CD4-positive, alpha-beta T cell treated with Interleukin-12 subunit alpha and Interleukin-12 subunit beta, for 1 hour (primary cell): ENCODE measurements at regions not wholly inside any gene's neighbourhood (a gene's known extent, or its start where the extent isn't known, plus 50 kb on each side); places are given as distances from the start of the nearest gene placed in this dataset.
"Not testable (repeated sequence)": the region's sequence is repeated elsewhere in the genome, so short reads cannot be mapped to it uniquely, and the experiment has no call there.

Experiments used
- DNase-seq: peaks from one replicate; pipeline ENCODE4 v3.0.0-alpha.2; 2020

- DNase-seq, result no peak
These were observed 87.8 kb upstream of the PPP1R26 start for GRCh38 chr9:135391759-135392158.

GRCh38 chr9:135392511-135392910 is 87.1 kb upstream of the PPP1R26 start:
- no peak for DNase-seq

DNA sequence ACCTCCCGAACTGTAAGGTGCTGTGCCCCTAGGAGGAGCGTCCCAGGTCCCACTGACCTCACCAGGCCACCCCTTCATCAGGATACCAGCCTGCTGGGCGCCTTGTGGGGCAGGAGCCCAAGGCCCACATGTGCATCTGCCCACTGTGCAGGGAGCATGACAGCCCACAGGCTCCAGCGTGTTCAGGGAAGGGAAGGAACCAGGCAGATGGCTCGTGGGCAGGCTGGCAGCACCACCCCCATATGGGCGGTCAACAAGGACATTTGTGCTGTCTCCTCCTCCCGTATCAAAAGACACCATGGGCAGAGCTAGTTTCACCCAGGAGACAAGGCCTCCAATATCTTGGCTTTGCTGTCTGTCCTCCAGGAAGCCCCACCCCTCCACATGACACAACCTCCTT is 85.5 kb upstream of the PPP1R26 start:
- no peak for DNase-seq

DNA sequence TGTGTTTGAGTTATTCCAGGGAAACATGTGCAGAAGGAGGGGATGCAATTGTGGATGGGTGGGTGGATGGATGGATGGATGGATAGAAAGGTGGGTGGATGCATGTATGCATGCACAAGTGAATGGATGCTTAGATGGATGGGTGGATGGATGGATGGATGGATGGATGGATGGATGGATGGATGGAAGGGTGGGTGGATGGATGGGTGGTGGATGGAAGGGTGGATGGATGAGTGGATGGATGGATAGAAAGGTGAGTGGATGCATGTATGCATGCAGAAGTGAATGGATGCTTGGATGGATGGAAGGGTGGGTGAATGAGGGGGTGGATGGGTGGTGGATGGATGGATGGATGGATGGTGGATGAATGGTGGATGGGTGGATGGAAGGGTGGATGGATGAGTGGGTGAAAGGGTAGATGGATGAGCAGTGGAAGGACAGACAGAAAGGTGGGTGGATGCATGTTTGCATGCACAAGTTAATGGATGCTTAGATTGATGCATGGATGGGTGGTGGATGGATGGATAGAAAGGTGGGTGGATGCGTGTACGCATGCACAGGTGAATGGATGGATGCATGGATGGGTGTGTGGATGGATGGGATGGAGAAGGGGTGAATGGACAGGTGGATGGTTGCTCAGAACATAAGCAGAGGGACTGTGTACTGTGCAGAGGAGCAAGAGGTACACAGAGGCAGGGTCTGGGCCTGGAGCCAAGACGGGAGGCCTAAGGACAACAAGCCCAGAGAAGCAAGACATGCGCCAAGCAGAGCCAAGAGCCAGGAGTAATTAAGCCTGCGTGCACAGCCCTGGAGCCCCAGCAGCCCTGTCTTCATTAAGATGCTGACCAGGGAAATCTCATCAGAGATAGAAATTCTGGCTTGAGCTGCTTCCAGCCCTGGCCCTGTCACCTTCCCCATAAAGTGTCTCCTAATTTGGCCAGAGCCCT is 84.6 kb upstream of the PPP1R26 start:
- no peak for DNase-seq

- DNase-seq, result no peak
These were observed 82.4 kb upstream of the PPP1R26 start for GRCh38 chr9:135397142-135397541.

GRCh38 chr9:135399000-135399649 is 80.5 kb upstream of the PPP1R26 start:
- DNase-seq, result no peak

- DNase-seq, result no peak
These were observed 79.1 kb upstream of the PPP1R26 start for GRCh38 chr9:135400496-135400895.

DNA sequence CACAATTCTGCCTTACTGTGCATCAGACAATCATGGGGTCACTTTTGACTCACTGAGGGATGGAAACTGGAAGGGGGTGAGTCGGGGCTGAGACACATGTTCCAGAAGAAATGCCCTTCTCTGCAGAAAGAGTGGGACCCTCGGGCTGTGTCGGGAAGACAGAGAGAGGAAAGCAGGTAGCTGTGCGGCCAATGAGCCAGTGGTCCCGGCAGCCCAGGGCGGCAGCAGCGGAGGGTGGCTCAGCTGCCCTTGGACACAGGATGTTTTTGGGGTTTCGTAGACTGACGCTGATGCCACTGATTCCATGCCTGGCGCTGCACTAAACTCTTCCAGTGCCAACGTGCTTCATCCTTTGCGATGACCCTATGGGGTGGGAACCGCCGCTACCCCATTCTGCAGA is 78.4 kb upstream of the PPP1R26 start:
- DNase-seq, result no peak

DNA sequence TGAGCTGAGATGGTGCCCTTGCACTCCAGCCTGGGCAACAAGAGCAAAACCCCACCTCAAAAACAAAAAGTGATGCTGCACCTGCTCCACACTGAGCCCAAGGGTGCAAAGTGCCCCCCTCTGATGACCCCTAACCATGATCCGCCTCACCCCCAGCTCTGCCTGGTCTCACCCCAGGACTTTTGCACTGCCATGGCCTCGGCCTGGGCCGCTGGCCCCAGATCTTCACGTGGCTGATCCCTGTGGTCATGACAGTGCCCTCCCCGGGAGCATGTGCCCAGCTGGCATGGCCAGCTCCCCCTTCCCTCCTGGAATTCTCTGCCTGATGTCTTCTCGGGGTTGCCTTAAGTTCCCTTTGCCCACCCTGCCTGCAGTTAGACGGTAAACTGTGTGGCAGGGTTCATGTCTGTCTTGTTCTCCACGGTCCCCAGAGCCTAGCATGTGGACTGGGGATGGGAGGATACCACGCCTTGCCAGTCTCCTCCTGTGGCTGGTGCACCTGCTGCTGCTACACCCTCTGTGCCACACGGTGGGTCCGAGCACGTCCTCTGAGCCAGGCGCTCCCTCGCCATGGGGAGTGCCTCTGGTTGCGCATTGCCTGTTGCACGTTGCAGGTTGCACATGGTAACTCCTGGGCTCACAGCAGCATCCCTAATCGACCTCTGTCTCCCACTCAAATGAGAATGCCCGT is 77.4 kb upstream of the PPP1R26 start:
- no peak for DNase-seq

DNA sequence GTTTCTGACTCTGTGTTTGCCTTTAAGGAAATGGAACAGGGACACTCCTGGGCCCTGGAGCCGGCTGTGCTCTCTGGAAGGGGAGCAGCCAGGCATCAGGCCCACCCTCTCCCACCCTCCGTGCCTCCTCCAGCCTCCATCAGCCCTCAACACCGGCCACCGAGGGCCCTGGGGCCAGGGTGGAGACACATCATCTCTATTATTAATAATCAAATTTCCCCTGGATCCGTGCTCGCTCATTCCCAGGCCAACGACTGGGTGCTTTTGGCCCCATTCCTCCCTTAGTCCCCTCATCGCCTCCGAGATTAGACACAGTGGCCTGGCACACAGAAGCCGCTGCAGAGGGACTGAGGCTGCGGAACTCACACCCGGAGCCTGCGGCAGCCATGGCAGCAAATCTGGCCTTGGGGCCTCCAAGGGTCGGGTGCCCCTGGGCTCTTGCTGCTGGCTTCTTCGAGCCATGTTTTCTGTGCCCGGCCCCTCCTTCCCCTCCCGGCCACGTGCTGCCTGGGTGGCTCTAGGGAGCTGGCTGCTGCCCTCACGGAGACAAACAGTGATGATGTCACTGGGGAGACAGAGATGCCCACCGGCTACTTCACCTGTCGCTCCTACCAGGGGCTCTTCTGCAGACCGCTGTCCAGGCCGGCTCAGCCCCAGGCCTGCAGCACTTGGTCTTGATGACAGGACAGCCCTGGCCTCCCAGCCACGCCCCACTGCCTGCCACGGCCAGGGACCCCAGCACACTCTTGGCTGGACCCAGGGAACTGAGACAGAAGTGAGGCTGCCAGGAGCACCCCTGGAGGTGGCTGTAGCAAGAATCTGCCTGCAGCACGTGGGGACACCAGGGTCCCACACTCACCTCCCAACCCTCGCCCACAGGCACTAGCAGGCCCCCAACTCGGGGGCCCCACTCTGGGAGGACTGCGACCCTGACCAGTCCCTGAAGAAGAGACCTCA is 76.6 kb upstream of the PPP1R26 start:
- no peak for DNase-seq

DNA sequence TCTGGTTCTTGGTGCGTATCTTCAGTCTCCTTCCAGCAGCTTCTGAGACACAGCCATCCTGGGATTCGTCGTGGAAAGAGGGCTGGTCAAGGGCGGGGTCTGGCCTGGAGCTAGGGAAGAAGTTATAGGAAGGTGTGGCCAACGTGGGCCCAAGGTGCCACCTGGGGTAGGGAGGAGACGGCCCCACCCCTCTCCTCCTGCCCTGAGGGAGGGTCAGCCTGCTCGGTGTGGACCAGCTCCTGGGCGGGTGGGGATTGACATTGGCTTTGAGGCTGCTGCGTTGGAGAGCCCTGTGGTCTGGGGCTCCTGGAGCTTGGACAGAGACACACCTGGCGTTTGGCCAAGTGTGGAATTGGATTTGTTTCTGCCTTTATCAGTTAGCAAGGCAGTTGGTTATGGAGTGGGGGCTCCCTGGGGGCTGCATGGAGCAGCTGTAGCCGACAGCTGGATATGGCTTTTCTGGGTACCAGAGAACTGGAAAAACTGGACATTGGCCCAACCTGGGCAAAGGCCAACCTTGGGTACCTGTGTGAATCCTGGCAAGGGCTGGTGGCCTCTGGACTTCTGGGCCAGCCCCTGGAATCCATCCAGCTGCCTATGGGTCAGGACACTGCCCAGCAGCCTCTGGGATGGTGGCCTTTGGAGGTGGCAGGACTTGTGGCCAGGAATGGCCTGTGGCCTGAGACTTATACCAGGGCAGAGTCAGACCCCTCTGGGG is 75.7 kb upstream of the PPP1R26 start:
- no peak for DNase-seq

- DNase-seq, result no peak
These were observed 75.0 kb upstream of the PPP1R26 start for GRCh38 chr9:135404451-135405144.

GRCh38 chr9:135405145-135405464 is 74.5 kb upstream of the PPP1R26 start:
- DNase-seq, result not testable (repeated sequence)

DNA sequence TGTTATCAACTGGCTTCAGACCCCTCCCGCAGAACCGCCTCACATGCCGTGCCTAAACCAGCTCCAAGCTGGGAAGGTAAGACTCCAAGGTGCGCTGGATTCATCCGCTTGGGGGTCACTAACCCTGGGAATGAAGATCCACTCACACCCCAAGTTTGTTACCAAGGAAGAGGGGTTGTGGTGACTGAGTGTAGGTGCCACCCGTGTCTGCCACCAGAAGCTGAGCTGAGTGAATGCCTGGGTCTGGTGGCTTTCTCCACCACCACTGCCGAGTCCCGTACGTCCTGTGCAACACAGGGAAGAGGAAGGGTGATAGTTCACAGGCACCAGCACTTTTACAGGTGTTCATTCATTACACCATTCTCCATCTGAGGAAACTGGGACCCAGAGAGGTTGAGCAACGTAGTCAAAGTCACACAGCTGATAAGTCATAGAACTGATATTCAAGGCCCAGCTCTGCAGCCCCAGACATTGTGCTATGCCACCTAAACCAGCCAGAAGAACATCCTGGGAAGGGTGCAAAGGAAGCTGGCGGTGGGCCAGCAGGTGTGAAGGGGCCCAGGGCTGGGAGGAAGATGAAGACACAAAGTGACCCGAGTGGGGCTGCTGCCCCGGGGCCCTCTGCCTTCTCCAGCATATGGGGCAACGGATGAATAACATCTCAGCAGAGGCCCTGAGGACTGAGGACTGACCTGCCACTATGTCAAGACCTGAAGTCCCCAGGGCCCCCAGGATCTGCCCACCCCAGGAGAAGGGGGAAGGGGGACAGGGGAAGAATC is 70.9 kb upstream of the PPP1R26 start:
- DNase-seq, result no peak

DNA sequence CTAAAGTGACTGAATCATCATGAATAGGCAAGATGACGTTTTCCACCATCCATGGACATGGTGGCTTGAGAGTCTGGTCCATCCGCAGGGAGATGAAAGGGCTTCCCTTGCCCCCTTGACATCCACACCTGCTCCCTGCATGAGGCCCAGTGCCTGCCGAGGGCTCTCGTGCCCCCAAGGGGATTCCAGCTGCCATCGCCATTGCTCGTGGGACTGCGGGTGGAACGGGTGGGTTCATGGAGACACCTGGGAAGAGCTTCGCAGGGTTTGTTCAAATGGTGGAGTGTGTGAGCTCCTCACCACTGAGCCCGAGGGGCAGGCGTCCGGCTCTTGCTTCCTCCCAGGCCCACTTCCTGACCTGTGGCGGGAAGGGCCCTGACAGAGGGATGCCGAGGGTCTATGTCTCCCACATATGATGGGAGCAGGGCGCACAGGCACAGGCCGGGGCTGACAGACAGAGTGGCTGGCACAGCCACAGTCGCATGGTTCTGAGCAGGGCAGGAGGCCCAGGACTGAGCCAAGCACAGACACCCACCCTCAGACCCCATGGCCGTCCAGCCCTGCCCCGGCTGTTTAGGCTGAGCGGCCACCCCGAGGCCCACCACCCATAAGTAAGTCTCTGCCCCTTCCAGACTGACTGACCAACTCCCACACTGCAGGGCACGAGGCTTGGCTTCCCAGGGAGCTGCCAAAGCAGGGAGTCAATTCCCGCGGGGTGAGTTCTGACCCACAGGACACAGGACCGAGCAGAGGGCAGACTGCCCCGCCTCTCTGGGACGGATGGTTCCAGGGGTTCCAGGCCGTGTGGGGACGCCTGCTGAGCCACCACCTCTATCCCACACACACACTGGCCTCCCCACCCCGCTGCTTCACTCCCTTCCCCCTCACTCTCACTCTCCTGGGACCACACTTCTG is 70.0 kb upstream of the PPP1R26 start:
- DNase-seq, result no peak

DNA sequence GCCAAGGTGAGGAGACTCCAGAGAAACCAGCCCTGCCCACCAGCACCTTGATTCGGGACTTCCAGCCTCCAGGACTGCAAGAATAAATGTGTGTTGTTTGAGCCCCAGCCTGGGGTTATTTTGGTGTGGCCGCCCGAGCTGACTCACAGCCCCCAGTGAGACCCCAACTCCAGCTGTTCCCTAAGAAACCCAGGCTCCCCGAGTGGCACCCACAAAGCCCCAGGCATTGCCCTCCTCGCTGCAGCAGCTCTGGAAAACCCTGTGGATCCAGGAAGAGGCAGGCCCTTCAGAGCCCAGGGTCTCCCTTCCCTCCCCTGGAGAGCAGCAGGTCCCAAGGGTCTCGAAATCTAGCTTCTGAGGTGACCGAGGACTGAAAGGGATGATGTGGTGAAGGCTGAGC is 69.2 kb upstream of the PPP1R26 start:
- no peak for DNase-seq

- no peak for DNase-seq
These were observed 68.6 kb upstream of the PPP1R26 start for GRCh38 chr9:135410831-135411473.

- not testable (repeated sequence) for DNase-seq
These were observed 68.0 kb upstream of the PPP1R26 start for GRCh38 chr9:135411605-135412004.
